Adrenal gland (tissue), 5 donors: ENCODE measurements at regions not wholly inside any gene's neighbourhood (a gene's known extent, or its start where the extent isn't known, plus 50 kb on each side); places are given as distances from the start of the nearest gene placed in this dataset.

Source experiments
- CTCF ChIP-seq, 6 experiments: fragments of 450-650 bp in 4 of 6; fragments of 200-600 bp in 2 of 6; sonication (generic) in 1 of 6; IDR thresholded peaks; 1 replicate in 5 of 6; 2 replicates in 1 of 6; pipeline versions ENCODE4 v1.5.1 to v1.8.0; 2016 to 2021; ENCODE audit warnings: antibody characterized with exemption in 6 of 6, mild to moderate bottlenecking in 2 of 6, moderate library complexity in 1 of 6
- POLR2A ChIP-seq, 2 donors: fragments of 450-650 bp; IDR thresholded peaks; one replicate each; pipeline ENCODE4 v1.6.1; 2017; ENCODE audit warnings: antibody characterized with exemption in 2 of 2, mild to moderate bottlenecking in 2 of 2, moderate library complexity in 1 of 2
- donor health status: DM: no; HTN: no; CAD: no.

DNA sequence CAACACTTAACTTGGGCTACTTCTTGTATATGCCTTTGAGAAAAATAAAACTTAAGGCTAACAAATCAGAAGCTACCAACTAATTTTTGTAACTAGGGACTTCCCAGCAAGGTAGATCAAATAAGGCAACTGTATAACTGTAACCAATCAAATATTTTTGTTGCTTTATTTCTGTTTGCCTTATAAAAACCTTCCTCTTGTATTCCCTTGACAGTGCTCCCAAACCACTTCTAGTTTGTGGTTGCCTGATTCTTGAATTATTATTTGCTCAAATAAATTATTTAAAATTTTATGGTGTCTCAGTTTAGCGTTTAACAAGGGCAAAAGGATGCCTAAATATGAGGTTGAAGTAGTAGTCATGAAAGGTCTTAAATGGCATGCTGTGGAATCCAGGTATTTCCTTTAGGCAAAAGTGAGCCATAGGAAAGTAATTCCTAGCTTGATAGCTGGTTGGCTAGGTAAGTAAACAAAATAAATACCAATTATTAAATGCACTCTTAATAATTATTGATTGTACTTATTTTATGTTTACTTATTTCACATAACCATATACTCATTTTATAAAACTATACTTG, 632.6 kb downstream of the RPL10L start:
- no peak for TF ChIP-seq CTCF (IDR thresholded peaks at IDR 0.05)
- no peak for TF ChIP-seq POLR2A (IDR thresholded peaks at IDR 0.05)
